Loucy (cell line): ENCODE measurements at regions not wholly inside any gene's neighbourhood (a gene's known extent, or its start where the extent isn't known, plus 50 kb on each side); places are given as distances from the start of the nearest gene placed in this dataset.

ENCODE experiments used
- CTCF ChIP-seq: fragments of 200-600 bp; sonication (generic); conservative IDR thresholded peaks from 2 replicates; pipeline ENCODE4 v1.5.1; 2014; ENCODE audit warnings: mild to moderate bottlenecking, antibody characterized with exemption, low read length
- EZH2phosphoT487 ChIP-seq: fragments of 200-600 bp; IDR thresholded peaks from 2 replicates; pipeline ENCODE4 v1.6.1; 2018; ENCODE audit warnings: antibody characterized with exemption, mild to moderate bottlenecking, moderate library complexity, borderline replicate concordance

DNA sequence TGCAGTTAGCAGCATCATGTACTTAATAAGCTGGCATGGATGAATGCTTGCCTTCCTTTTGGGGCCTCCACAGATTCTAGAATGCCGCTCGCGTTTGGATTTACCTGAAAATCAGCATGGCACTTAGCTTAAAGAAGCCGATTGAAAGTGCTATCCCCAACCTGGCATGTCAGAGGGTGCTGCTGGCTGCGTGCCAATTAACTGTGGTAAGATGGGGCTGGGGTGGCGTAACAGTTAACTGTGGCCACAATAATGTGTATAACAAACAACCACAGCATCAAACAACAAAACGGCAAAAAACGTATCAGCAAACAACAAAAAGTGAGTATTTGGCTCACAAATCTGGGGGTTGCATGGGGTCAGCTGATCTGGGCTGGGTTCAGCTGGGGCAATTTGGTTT is 70.5 kb downstream of the CBLL2 start:
- TF ChIP-seq CTCF (no peak), EZH2phosphoT487 (no peak)
